Stimulated activated memory B cell treated with anti-CD40 and anti-IgM and Interleukin-4, amounts not matched to agents 10 μg/mL and 1 μg/mL and 100 μg/mL, for 72 hours (primary cell): ENCODE measurements at regions not wholly inside any gene's neighbourhood (a gene's known extent, or its start where the extent isn't known, plus 50 kb on each side); places are given as distances from the start of the nearest gene placed in this dataset.

Experiments used
- ATAC-seq: fragments of 150-1000 bp; cut with Tn5 transposase; 2 replicates; pipeline ENCODE4 v1.10.0; 2021
- H3K27ac Mint-ChIP-seq: one replicate; pipeline ENCODE4 v1.8.0; 2022; ENCODE audit warnings: mild to moderate bottlenecking, mixed read lengths
- H3K27me3 Mint-ChIP-seq: one replicate; pipeline ENCODE4 v1.8.0; 2022; ENCODE audit warnings: mixed read lengths
- H3K36me3 Mint-ChIP-seq: one replicate; pipeline ENCODE4 v1.8.0; 2022; ENCODE audit warnings: mixed read lengths
- H3K4me1 Mint-ChIP-seq: one replicate; pipeline ENCODE4 v1.8.0; 2022; ENCODE audit warnings: mixed read lengths
- H3K4me3 Mint-ChIP-seq: one replicate; pipeline ENCODE4 v1.8.0; 2022; ENCODE audit warnings: mild to moderate bottlenecking, moderate library complexity, mixed read lengths
- H3K9me3 Mint-ChIP-seq: one replicate; pipeline ENCODE4 v1.8.0; 2022; ENCODE audit warnings: mixed read lengths

DNA sequence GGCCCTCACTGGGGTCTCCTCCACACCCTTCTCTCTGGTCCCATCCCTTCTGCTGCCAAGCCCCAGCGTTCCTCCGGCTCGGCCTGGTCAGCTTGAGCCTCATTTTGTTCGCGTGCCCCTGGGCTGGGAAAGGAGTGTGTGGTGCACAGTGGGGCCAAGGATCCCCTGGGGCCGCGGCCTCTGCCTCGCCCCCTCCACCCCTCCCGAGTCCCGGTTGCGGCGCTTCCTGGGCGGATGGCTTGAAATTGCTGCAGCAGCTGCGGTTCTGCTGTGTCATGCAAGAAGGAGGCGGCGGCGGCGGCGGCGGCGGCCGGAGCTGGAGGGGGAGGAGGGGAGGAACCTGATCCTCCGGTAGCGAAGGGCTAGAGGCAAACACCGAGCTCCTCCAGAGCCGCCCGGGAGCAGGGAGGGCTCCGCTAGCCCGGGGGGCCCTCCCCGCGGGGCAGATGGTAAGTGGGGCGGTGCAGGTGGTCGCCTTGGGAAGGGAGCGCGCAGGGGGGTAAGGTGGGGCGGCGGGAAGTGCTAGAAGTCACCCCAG lies 217.8 kb upstream of the MKLN1 start:
- peaks cover 45% of the 10 kb centered on the region for H3K4me1 Mint-ChIP-seq
- H3K27ac Mint-ChIP-seq = peak overlapping the region; percentile 89
- H3K27me3 Mint-ChIP-seq = no peaks in the 10 kb centered on the region
- peak overlapping the region; percentile 84 for H3K4me3 Mint-ChIP-seq
- no peaks in the 10 kb centered on the region for H3K9me3 Mint-ChIP-seq
- peaks cover 19% of the 10 kb centered on the region for H3K36me3 Mint-ChIP-seq
- peak; percentile 26 for ATAC-seq

DNA sequence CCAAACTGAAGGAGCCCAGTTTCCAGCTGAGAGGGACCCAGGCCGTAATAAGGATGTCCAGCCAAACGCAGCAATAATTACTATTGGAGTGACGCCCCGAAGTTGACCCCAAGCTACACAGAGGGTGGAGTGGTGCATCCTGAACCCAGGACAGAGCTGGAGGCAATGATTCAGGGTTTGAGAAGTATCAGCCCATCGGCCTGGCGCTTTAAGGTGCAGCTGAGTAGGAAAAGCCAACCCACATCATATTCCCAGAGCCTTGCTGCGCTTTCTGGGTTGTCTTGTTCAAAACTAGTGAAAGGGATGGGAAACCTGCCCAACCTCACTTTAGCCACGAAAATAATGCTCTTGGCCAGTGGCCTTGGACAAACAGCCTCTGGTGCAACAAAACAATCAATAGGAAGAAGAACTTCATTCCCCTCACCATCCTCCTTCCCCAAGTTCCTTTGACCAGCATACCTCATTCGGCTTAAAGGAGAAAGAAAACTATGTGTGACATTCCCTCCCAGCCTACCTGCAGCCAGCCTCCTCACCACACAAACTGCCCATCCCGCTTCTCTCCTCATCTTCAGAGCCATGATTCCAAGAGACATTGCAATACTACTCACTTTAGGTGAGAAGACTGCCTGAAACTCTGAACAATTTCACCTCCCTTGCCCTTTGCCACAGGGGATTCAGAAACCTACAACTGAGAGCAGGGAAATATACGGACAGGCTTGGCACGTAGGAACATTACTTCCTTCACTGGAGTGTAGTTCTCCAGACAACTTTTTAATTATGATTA lies 217.2 kb upstream of the MKLN1 start:
- ATAC-seq = no peak
- H3K36me3 Mint-ChIP-seq = peaks cover 14% of the 10 kb centered on the region
- peak overlapping the region; percentile 84 for H3K4me3 Mint-ChIP-seq
- H3K4me1 Mint-ChIP-seq = peaks cover 43% of the 10 kb centered on the region
- H3K9me3 Mint-ChIP-seq = no peaks in the 10 kb centered on the region
- H3K27me3 Mint-ChIP-seq = no peaks in the 10 kb centered on the region
- peak overlapping the region; percentile 89 for H3K27ac Mint-ChIP-seq

GRCh38 chr7:131111081-131111576 lies 216.5 kb upstream of the MKLN1 start:
- no peak for ATAC-seq
- Mint-ChIP-seq H3K27ac (peak overlapping the region; percentile 89), H3K36me3 (peaks cover 13% of the 10 kb centered on the region), H3K4me1 (peaks cover 47% of the 10 kb centered on the region), H3K27me3 (no peaks in the 10 kb centered on the region), H3K9me3 (no peaks in the 10 kb centered on the region), H3K4me3 (peak overlapping the region; percentile 84)

- no peak for ATAC-seq
- no peaks in the 10 kb centered on the region for H3K27me3 Mint-ChIP-seq
- H3K27ac Mint-ChIP-seq = peak overlapping the region; percentile 89
- peaks cover 47% of the 10 kb centered on the region for H3K4me1 Mint-ChIP-seq
- no peak overlapping the region for H3K4me3 Mint-ChIP-seq
- H3K9me3 Mint-ChIP-seq = no peaks in the 10 kb centered on the region
- peaks cover 6% of the 10 kb centered on the region for H3K36me3 Mint-ChIP-seq
Observed at GRCh38 chr7:131111792-131112191, 215.9 kb upstream of the MKLN1 start.

GRCh38 chr7:131112431-131112830 lies 215.2 kb upstream of the MKLN1 start:
- peak overlapping the region; percentile 8 for H3K27ac Mint-ChIP-seq
- H3K27me3 Mint-ChIP-seq = no peaks in the 10 kb centered on the region
- no peak overlapping the region for H3K4me3 Mint-ChIP-seq
- H3K9me3 Mint-ChIP-seq = no peaks in the 10 kb centered on the region
- no peaks in the 10 kb centered on the region for H3K36me3 Mint-ChIP-seq
- peaks cover 47% of the 10 kb centered on the region for H3K4me1 Mint-ChIP-seq
- ATAC-seq = no peak

DNA sequence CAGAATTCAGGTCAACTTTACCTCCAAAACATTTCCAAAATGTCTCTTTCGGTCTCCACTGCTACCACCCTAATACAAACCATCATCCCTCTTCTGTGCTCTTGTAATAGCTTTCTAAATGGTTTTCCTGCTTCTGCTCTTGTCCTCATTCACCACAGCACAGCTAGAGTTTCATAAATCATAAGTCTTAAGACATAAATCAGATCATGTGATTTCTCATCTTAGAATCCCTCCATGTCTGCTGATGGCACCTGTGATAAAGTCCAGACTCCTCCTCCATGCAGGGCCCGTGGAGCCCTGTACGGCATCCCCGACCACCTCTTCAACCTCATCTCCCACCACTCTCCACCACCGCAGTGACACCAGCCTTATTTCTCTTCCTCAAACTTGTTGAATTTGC lies 212.3 kb upstream of the MKLN1 start:
- no peak overlapping the region for H3K4me3 Mint-ChIP-seq
- H3K27me3 Mint-ChIP-seq = no peaks in the 10 kb centered on the region
- ATAC-seq = no peak
- H3K36me3 Mint-ChIP-seq = peaks cover 9% of the 10 kb centered on the region
- H3K9me3 Mint-ChIP-seq = peaks cover 9% of the 10 kb centered on the region
- peaks cover 30% of the 10 kb centered on the region for H3K4me1 Mint-ChIP-seq
- H3K27ac Mint-ChIP-seq = peak overlapping the region; percentile 2

DNA sequence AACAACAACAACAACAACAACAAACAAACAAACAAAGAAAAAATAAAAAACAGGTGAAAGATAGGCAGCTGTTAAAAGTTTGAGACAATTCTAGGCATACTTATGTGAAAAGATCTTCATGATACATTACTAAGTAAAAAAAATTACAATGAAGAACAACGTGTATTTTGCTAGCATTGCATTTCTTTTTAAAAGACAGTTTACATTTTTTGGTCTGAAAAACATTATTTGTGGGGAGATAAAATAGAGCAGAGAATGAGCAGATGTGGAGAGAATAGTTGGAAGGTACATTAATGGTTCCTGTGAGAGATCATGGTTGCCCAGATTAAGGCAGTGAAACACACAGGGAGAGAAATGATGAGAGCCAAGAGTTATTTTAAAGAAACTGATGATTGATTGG lies 210.2 kb upstream of the MKLN1 start:
- Mint-ChIP-seq H3K9me3 (peaks cover 9% of the 10 kb centered on the region), H3K27me3 (no peaks in the 10 kb centered on the region), H3K4me3 (no peak overlapping the region), H3K4me1 (peaks cover 36% of the 10 kb centered on the region), H3K36me3 (peaks cover 9% of the 10 kb centered on the region), H3K27ac (no peak overlapping the region)
- ATAC-seq = no peak

DNA sequence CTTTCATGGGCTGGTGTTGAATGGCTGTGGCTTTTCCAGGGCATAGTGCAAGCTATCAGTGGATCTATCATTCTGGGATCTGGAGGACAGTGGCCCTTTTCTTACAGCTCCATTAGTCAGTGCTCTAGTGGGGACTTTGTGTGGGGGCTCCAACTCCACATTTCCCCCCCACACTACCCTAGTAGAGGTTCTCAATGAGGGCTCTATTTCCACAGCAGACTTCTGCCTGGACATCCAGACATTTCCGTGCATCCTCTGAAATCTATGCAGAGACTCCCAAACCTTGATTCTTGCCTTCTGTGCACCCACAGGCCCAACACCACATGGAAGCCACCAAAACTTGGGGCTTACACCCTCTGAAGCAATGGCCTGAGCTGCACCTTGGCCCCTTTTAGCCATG lies 208.3 kb upstream of the MKLN1 start:
- ATAC-seq = no peak
- Mint-ChIP-seq H3K4me1 (peaks cover 43% of the 10 kb centered on the region), H3K9me3 (peaks cover 9% of the 10 kb centered on the region), H3K36me3 (peaks cover 9% of the 10 kb centered on the region), H3K4me3 (no peak overlapping the region), H3K27me3 (no peaks in the 10 kb centered on the region), H3K27ac (no peak overlapping the region)

- ATAC-seq = peak; percentile 58
- peaks cover 9% of the 10 kb centered on the region for H3K9me3 Mint-ChIP-seq
- H3K4me1 Mint-ChIP-seq = peaks cover 45% of the 10 kb centered on the region
- peak overlapping the region; percentile 86 for H3K27ac Mint-ChIP-seq
- peak overlapping the region; percentile 45 for H3K4me3 Mint-ChIP-seq
- H3K27me3 Mint-ChIP-seq = no peaks in the 10 kb centered on the region
- H3K36me3 Mint-ChIP-seq = peaks cover 9% of the 10 kb centered on the region
Observed at GRCh38 chr7:131122394-131122793, 205.3 kb upstream of the MKLN1 start.

- H3K4me3 Mint-ChIP-seq = peak overlapping the region; percentile 9
- H3K9me3 Mint-ChIP-seq = peaks cover 4% of the 10 kb centered on the region
- H3K4me1 Mint-ChIP-seq = peaks cover 45% of the 10 kb centered on the region
- no peaks in the 10 kb centered on the region for H3K27me3 Mint-ChIP-seq
- peak overlapping the region; percentile 75 for H3K27ac Mint-ChIP-seq
- peak; percentile 95 for ATAC-seq
- peaks cover 6% of the 10 kb centered on the region for H3K36me3 Mint-ChIP-seq
Observed at GRCh38 chr7:131124001-131124629, 203.6 kb upstream of the MKLN1 start.

DNA sequence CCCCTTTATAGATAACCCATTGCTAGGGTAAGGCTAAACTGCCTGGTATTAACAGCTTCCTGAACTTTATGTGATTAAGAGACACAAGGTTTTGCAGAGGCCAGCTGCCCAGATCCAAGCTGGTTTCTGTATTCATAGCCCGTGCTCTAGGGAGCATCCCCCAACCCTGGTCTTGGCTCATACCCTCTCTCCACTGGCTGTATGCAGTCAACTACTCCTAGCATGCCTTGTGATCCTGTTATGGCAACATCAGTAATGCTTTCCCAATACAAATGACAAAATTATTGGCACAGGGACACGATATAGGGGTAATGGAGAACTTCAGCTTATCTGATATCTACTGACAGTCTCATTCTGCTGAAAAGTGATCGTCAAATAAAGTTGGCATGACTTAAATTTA lies 202.8 kb upstream of the MKLN1 start:
- ATAC-seq = no peak
- no peaks in the 10 kb centered on the region for H3K9me3 Mint-ChIP-seq
- peaks cover 45% of the 10 kb centered on the region for H3K4me1 Mint-ChIP-seq
- H3K27ac Mint-ChIP-seq = peak overlapping the region; percentile 75
- no peaks in the 10 kb centered on the region for H3K36me3 Mint-ChIP-seq
- no peaks in the 10 kb centered on the region for H3K27me3 Mint-ChIP-seq
- H3K4me3 Mint-ChIP-seq = no peak overlapping the region

- no peak overlapping the region for H3K4me3 Mint-ChIP-seq
Observed at GRCh38 chr7:131130324-131130723, 197.4 kb upstream of the MKLN1 start.

DNA sequence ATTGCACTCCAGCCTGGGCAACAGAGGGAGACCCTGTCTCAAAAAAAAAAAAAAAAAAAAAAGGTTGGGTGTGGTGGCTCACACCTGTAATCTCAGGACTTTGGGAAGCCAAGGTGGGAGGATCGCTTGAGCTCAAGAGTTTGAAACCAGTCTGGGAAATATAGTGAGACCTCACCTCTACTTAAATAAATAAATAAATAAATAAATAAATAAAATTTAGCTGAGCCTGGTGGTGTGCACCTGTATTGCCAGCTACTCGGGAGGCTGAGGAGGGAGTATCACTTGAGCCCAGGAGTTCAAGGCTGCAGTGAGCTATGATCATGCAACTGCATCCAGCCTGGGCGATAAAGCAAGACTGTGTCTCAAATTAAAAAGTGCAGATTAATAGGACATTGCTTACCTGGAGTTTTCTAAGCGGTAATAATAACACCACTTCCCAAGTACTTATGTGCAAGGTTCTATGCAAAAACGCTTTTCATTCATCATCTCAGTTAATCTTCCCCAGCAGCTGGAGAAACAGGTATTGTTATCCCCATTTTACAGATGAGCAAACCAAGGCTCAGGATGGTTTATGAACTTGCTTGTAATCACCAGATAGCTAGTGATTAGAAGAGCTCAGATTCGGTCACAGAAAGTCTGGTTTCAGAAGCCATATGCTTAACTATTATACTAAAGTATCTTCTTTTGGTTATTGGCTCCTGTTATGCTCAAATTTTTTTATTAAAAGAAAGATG lies 196.5 kb upstream of the MKLN1 start:
- H3K27me3 Mint-ChIP-seq = no peaks in the 10 kb centered on the region
- H3K9me3 Mint-ChIP-seq = no peaks in the 10 kb centered on the region
- H3K36me3 Mint-ChIP-seq = no peaks in the 10 kb centered on the region
- H3K4me3 Mint-ChIP-seq = no peak overlapping the region
- H3K4me1 Mint-ChIP-seq = no peaks in the 10 kb centered on the region
- H3K27ac Mint-ChIP-seq = no peak overlapping the region
- ATAC-seq = no peak

More at GRCh38 chr7:131130324-131130723, 197.4 kb upstream of the MKLN1 start:
- no peaks in the 10 kb centered on the region for H3K9me3 Mint-ChIP-seq
- H3K27ac Mint-ChIP-seq = no peak overlapping the region
- H3K27me3 Mint-ChIP-seq = no peaks in the 10 kb centered on the region
- H3K36me3 Mint-ChIP-seq = no peaks in the 10 kb centered on the region
- H3K4me1 Mint-ChIP-seq = peaks cover under 1% of the 10 kb centered on the region
- ATAC-seq = no peak

DNA sequence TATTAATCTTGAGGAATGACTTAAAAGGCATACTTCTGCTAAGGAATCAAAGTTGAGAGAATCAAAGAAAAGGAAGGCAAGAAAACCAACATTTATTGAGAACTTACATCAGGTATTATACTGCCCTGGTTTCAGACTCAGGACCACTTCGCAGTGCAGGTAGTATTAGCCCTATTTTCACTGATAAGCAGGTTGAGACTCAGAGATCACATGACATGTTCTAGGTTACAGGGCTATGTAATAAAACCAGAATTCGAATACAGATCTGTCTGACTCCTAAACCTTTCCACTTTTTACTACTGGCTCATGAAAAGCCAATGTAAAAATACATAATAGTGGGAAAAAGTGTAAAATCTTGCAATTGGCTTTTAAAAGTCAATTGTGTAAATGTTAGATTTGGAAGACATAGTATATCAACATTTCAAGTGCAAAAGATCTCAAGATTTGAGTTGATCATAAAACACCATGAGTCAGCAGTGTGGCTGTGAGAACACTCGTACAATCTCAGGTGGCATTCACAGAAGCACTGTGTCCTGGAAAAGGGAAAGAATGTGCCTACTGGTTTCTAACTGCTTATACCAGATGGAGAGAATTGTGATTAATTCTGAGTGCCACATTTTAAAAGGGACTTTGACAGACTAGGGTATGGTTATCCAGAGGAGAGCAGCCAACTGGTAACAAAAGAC lies 195.8 kb upstream of the MKLN1 start:
- Mint-ChIP-seq H3K4me1 (no peaks in the 10 kb centered on the region), H3K9me3 (no peaks in the 10 kb centered on the region), H3K36me3 (no peaks in the 10 kb centered on the region), H3K27ac (no peak overlapping the region), H3K27me3 (no peaks in the 10 kb centered on the region), H3K4me3 (no peak overlapping the region)
- no peak for ATAC-seq

GRCh38 chr7:131139462-131139861 lies 188.2 kb upstream of the MKLN1 start:
- Mint-ChIP-seq H3K27me3 (no peaks in the 10 kb centered on the region), H3K36me3 (no peaks in the 10 kb centered on the region), H3K4me1 (no peaks in the 10 kb centered on the region), H3K9me3 (no peaks in the 10 kb centered on the region), H3K27ac (no peak overlapping the region), H3K4me3 (no peak overlapping the region)
- no peak for ATAC-seq
